Vagina (tissue), 2 donors: ENCODE measurements at regions not wholly inside any gene's neighbourhood (a gene's known extent, or its start where the extent isn't known, plus 50 kb on each side); places are given as distances from the start of the nearest gene placed in this dataset.
"Not testable (repeated sequence)": the region's sequence is repeated elsewhere in the genome, so short reads cannot be mapped to it uniquely, and the experiment has no call there.

Experiments used
- DNase-seq, 2 donors: peaks; one replicate each; pipeline ENCODE4 v3.0.0-alpha.2; 2017; ENCODE audit errors: extremely low spot score in 2 of 2
- H3K27ac ChIP-seq: fragments of 200-600 bp; sonication (generic); one replicate; pipeline ENCODE4 v1.5.1; 2019
- H3K27me3 ChIP-seq: fragments of 200-600 bp; sonication (generic); one replicate; pipeline ENCODE4 v1.5.1; 2019
- H3K36me3 ChIP-seq, 2 donors: fragments of 200-600 bp; sonication (generic); one replicate each; pipeline ENCODE4 v1.5.1; 2017 to 2019
- H3K4me1 ChIP-seq: fragments of 200-600 bp; sonication (generic); one replicate; pipeline ENCODE4 v1.5.1; 2019
- H3K4me3 ChIP-seq, 2 donors: fragments of 200-600 bp; sonication (generic); 1 replicate in 1 of 2; 2 replicates in 1 of 2; pipeline ENCODE4 v1.5.1; 2016 to 2019
- H3K9me3 ChIP-seq: fragments of 200-600 bp; sonication (generic); one replicate; pipeline ENCODE4 v1.5.1; 2019
- CTCF ChIP-seq, 3 experiments: fragments of 450-650 bp in 2 of 3; fragments of 200-600 bp in 1 of 3; sonication (generic) in 1 of 3; IDR thresholded peaks; one replicate each; pipeline ENCODE4 v1.5.1; 2017 to 2019; ENCODE audit warnings: antibody characterized with exemption in 3 of 3, mild to moderate bottlenecking in 2 of 3, moderate library complexity in 2 of 3
- POLR2A ChIP-seq, 2 donors: fragments of 450-650 bp; IDR thresholded peaks; one replicate each; pipeline ENCODE4 v1.6.1; 2017; ENCODE audit warnings: antibody characterized with exemption in 2 of 2, mild to moderate bottlenecking in 2 of 2, moderate library complexity in 2 of 2
- POLR2AphosphoS5 ChIP-seq, 2 donors: sonication (generic); formaldehyde crosslinking; IDR thresholded peaks; one replicate each; pipeline ENCODE4 v1.9.0; 2017; ENCODE audit warnings: antibody characterized with exemption in 2 of 2, mild to moderate bottlenecking in 2 of 2, low read depth in 1 of 2; ENCODE audit not compliant: insufficient read depth in 1 of 2
- intact Hi-C: fragments of 100-400 bp; cut with DNase I; formaldehyde crosslinking; loops from one replicate; pipeline ENCODE4 v1.15.1; 2023

- Histone ChIP-seq H3K27me3 (no peaks in the 10 kb centered on the region), H3K4me1 (no peaks in the 10 kb centered on the region), H3K27ac (no peak overlapping the region), H3K36me3 (no peaks in the 10 kb centered on the region), H3K4me3 (no peak overlapping the region), H3K9me3 (no peaks in the 10 kb centered on the region)
- DNase-seq = no peak
- intact Hi-C loops = no loop called here
- TF ChIP-seq POLR2A (IDR thresholded peaks at IDR 0.05) (no peak), POLR2AphosphoS5 (IDR thresholded peaks at IDR 0.05; ENCODE audit: insufficient read depth in 1 of 2, low read depth in 1 of 2) (no peak), CTCF (IDR thresholded peaks at IDR 0.05) (no peak)
Measured at GRCh38 chr12:131273291-131273845, 319.7 kb downstream of the ADGRD1 start.

GRCh38 chr12:131274061-131274460, 320.4 kb downstream of the ADGRD1 start:
- DNase-seq = no peak
- H3K27ac ChIP-seq = no peak overlapping the region
- H3K36me3 ChIP-seq = no peaks in the 10 kb centered on the region
- intact Hi-C loops = no loop called here
- H3K9me3 ChIP-seq = no peaks in the 10 kb centered on the region
- no peaks in the 10 kb centered on the region for H3K27me3 ChIP-seq
- no peak overlapping the region for H3K4me3 ChIP-seq
- no peak for TF ChIP-seq POLR2AphosphoS5 (IDR thresholded peaks at IDR 0.05; ENCODE audit: insufficient read depth in 1 of 2, low read depth in 1 of 2)
- no peak for TF ChIP-seq CTCF (IDR thresholded peaks at IDR 0.05)
- no peak for TF ChIP-seq POLR2A (IDR thresholded peaks at IDR 0.05)
- H3K4me1 ChIP-seq = no peaks in the 10 kb centered on the region

- H3K36me3 ChIP-seq = no peaks in the 10 kb centered on the region
- DNase-seq = no peak
- H3K9me3 ChIP-seq = no peaks in the 10 kb centered on the region
- H3K4me3 ChIP-seq = no peak overlapping the region
- H3K27ac ChIP-seq = no peak overlapping the region
- intact Hi-C loops = no loop called here
- no peaks in the 10 kb centered on the region for H3K27me3 ChIP-seq
- no peaks in the 10 kb centered on the region for H3K4me1 ChIP-seq
- no peak for TF ChIP-seq POLR2A (IDR thresholded peaks at IDR 0.05)
- no peak for TF ChIP-seq CTCF (IDR thresholded peaks at IDR 0.05)
- no peak for TF ChIP-seq POLR2AphosphoS5 (IDR thresholded peaks at IDR 0.05; ENCODE audit: insufficient read depth in 1 of 2, low read depth in 1 of 2)
Measured at GRCh38 chr12:131274906-131275305, 321.2 kb downstream of the ADGRD1 start.

GRCh38 chr12:131275824-131276223, 322.1 kb downstream of the ADGRD1 start:
- no peak overlapping the region for H3K27ac ChIP-seq
- H3K4me3 ChIP-seq = no peak overlapping the region
- H3K4me1 ChIP-seq = no peaks in the 10 kb centered on the region
- H3K9me3 ChIP-seq = no peaks in the 10 kb centered on the region
- no peak for TF ChIP-seq CTCF (IDR thresholded peaks at IDR 0.05)
- no peak for TF ChIP-seq POLR2A (IDR thresholded peaks at IDR 0.05)
- no peak for TF ChIP-seq POLR2AphosphoS5 (IDR thresholded peaks at IDR 0.05; ENCODE audit: insufficient read depth in 1 of 2, low read depth in 1 of 2)
- intact Hi-C loops = no loop called here
- DNase-seq = no peak
- no peaks in the 10 kb centered on the region for H3K27me3 ChIP-seq
- no peaks in the 10 kb centered on the region for H3K36me3 ChIP-seq

- Histone ChIP-seq H3K4me1 (no peaks in the 10 kb centered on the region), H3K36me3 (no peaks in the 10 kb centered on the region), H3K27me3 (no peaks in the 10 kb centered on the region), H3K27ac (no peak overlapping the region), H3K4me3 (no peak overlapping the region), H3K9me3 (no peaks in the 10 kb centered on the region)
- no peak for DNase-seq
- TF ChIP-seq POLR2A (IDR thresholded peaks at IDR 0.05) = no peak
- no peak for TF ChIP-seq POLR2AphosphoS5 (IDR thresholded peaks at IDR 0.05; ENCODE audit: insufficient read depth in 1 of 2, low read depth in 1 of 2)
- no peak for TF ChIP-seq CTCF (IDR thresholded peaks at IDR 0.05)
- intact Hi-C loops = no loop called here
Measured at GRCh38 chr12:131276501-131277185, 322.9 kb downstream of the ADGRD1 start.

- not testable (repeated sequence) for H3K36me3 ChIP-seq
Measured at GRCh38 chr12:131277186-131278091, 323.7 kb downstream of the ADGRD1 start.

More at GRCh38 chr12:131277186-131278091, 323.7 kb downstream of the ADGRD1 start:
- H3K4me1 ChIP-seq, DNase-seq, intact Hi-C loops, H3K4me3 ChIP-seq, H3K27me3 ChIP-seq, H3K9me3 ChIP-seq, H3K27ac ChIP-seq: not testable (repeated sequence)
